DOHH2 (cell line): ENCODE measurements at regions not wholly inside any gene's neighbourhood (a gene's known extent, or its start where the extent isn't known, plus 50 kb on each side); places are given as distances from the start of the nearest gene placed in this dataset.

Experiments
- H3F3A ChIP-seq: fragments of 200-600 bp; sonication (generic), shearing (Covaris generic); 2 replicates; pipeline ENCODE4 v1.6.0; 2016; ENCODE audit warnings: antibody characterized with exemption, mild to moderate bottlenecking; ENCODE audit not compliant: control insufficient read depth, insufficient read depth
- H3K27ac ChIP-seq: fragments of 200-600 bp; sonication (generic); 2 replicates; pipeline ENCODE4 v1.5.1; 2014; ENCODE audit warnings: low read depth, mild to moderate bottlenecking, low read length, moderate library complexity
- H3K27me3 ChIP-seq: fragments of 200-600 bp; sonication (generic); 2 replicates; pipeline ENCODE4 v1.6.1; 2014; ENCODE audit warnings: mild to moderate bottlenecking, low read length, mixed read lengths; ENCODE audit not compliant: control insufficient read depth
- H3K36me3 ChIP-seq: fragments of 200-600 bp; sonication (generic); 2 replicates; pipeline ENCODE4 v1.6.1; 2014; ENCODE audit warnings: mild to moderate bottlenecking, low read length, moderate library complexity, mixed read lengths; ENCODE audit not compliant: control insufficient read depth
- H3K4me1 ChIP-seq: fragments of 200-600 bp; sonication (generic); 2 replicates; pipeline ENCODE4 v1.6.1; 2014; ENCODE audit warnings: mild to moderate bottlenecking, low read length, mixed read lengths; ENCODE audit not compliant: control insufficient read depth
- H3K4me2 ChIP-seq: fragments of 200-600 bp; sonication (generic); 2 replicates; pipeline ENCODE4 v1.6.0; 2014; ENCODE audit warnings: mild to moderate bottlenecking, low read length, moderate library complexity
- H3K4me3 ChIP-seq: fragments of 200-600 bp; sonication (generic); 2 replicates; pipeline ENCODE4 v1.5.1; 2014; ENCODE audit warnings: mild to moderate bottlenecking, low read length, mixed read lengths
- H3K79me2 ChIP-seq: fragments of 200-600 bp; sonication (generic); 2 replicates; pipeline ENCODE4 v1.6.1; 2014; ENCODE audit warnings: mild to moderate bottlenecking, low read length, mixed read lengths; ENCODE audit not compliant: control insufficient read depth
- H3K9me2 ChIP-seq: fragments of 200-600 bp; sonication (generic); replicated peaks from 2 replicates; pipeline ENCODE4 v1.6.1; 2014; ENCODE audit warnings: mild to moderate bottlenecking, low read length, mixed read lengths; ENCODE audit not compliant: control insufficient read depth
- H3K9me3 ChIP-seq: fragments of 200-600 bp; sonication (generic); 2 replicates; pipeline ENCODE4 v1.6.1; 2014; ENCODE audit warnings: antibody characterized with exemption, low read length, mixed read lengths; ENCODE audit not compliant: control insufficient read depth, insufficient read depth
- H4K20me1 ChIP-seq: fragments of 200-600 bp; sonication (generic); 2 replicates; pipeline ENCODE4 v1.6.0; 2014; ENCODE audit warnings: low read depth, mild to moderate bottlenecking, antibody characterized with exemption, low read length, moderate library complexity; ENCODE audit not compliant: control insufficient read depth, insufficient read depth
- EZH2phosphoT487 ChIP-seq: fragments of 200-600 bp; sonication (generic); IDR thresholded peaks from 2 replicates; pipeline ENCODE4 v1.6.1; 2017; ENCODE audit warnings: borderline replicate concordance, mild to moderate bottlenecking, antibody characterized with exemption, low read length, moderate library complexity, mixed read lengths
- TF ChIP-seq, protein P1 (sequence below): fragments of 200-600 bp; sonication (generic); IDR thresholded peaks from one replicate; pipeline ENCODE4 v1.5.1; 2014; ENCODE audit warnings: antibody characterized with exemption, mild to moderate bottlenecking, low read depth, low read length; ENCODE audit not compliant: poor library complexity, severe bottlenecking

DNA sequence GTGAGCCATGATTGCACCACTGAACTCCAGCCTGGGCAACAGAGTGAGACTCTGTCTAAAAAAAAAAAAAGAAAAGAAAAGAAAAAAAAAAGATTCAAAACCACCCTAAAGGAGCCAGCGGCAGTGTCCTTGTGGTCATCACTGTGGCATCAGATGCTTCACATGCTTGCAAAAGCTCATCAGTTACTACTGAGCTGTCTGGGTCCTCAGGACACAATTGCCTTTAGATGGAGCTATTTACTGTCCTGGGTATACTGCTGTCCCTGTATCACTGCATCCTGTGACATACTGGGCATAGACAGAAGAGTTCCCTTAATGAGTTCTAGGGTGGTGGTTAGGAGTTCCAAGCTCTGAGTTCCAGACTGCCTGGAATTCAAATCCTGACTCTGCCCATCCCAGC, 85.8 kb downstream of the LINGO1 start:
- no peak overlapping the region for H3K27ac ChIP-seq
- no peaks in the 10 kb centered on the region for H4K20me1 ChIP-seq
- H3K9me2 ChIP-seq, result no peaks in the 10 kb centered on the region
- H3K4me1 ChIP-seq, result peaks cover 15% of the 10 kb centered on the region
- no peak overlapping the region for H3K4me3 ChIP-seq
- no peaks in the 10 kb centered on the region for H3F3A ChIP-seq
- H3K79me2 ChIP-seq, result no peaks in the 10 kb centered on the region
- no peak for TF ChIP-seq EZH2phosphoT487
- TF ChIP-seq, protein P1, sequence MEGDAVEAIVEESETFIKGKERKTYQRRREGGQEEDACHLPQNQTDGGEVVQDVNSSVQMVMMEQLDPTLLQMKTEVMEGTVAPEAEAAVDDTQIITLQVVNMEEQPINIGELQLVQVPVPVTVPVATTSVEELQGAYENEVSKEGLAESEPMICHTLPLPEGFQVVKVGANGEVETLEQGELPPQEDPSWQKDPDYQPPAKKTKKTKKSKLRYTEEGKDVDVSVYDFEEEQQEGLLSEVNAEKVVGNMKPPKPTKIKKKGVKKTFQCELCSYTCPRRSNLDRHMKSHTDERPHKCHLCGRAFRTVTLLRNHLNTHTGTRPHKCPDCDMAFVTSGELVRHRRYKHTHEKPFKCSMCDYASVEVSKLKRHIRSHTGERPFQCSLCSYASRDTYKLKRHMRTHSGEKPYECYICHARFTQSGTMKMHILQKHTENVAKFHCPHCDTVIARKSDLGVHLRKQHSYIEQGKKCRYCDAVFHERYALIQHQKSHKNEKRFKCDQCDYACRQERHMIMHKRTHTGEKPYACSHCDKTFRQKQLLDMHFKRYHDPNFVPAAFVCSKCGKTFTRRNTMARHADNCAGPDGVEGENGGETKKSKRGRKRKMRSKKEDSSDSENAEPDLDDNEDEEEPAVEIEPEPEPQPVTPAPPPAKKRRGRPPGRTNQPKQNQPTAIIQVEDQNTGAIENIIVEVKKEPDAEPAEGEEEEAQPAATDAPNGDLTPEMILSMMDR, result no peak
- no peaks in the 10 kb centered on the region for H3K36me3 ChIP-seq
- peaks cover 4% of the 10 kb centered on the region; the same call in 1 of the 2 replicates for H3K9me3 ChIP-seq
- peaks cover 5% of the 10 kb centered on the region for H3K27me3 ChIP-seq
- H3K4me2 ChIP-seq, result no peak overlapping the region

DNA sequence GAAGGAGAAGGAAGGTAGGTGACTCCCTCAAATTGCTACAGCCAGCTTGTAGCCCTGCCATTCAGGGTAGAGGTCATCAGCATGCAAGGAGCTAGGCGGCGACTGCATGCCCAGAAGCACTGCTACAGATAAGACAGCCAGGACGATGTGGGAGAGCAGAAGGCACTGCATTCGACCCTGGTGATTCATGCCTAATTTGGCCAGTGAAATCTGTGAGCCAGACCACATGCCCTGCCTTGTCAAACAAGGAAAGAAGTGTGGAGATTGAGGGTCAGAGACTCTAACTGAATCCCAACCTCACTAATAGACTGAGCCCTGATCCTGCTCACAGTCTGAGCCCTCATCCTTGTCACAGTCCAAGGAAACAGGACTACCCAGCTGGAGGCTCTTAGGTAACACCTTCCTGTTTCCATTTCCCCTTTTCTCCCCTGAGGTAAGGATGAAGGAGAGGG, 86.6 kb downstream of the LINGO1 start:
- peaks cover 4% of the 10 kb centered on the region; the same call in 1 of the 2 replicates for H3K9me3 ChIP-seq
- no peak overlapping the region for H3K4me3 ChIP-seq
- no peaks in the 10 kb centered on the region for H3F3A ChIP-seq
- no peak overlapping the region for H3K27ac ChIP-seq
- peaks cover 15% of the 10 kb centered on the region for H3K4me1 ChIP-seq
- H3K79me2 ChIP-seq, result no peaks in the 10 kb centered on the region
- no peaks in the 10 kb centered on the region for H4K20me1 ChIP-seq
- no peak overlapping the region for H3K4me2 ChIP-seq
- peaks cover 5% of the 10 kb centered on the region for H3K27me3 ChIP-seq
- no peaks in the 10 kb centered on the region for H3K36me3 ChIP-seq
- no peak for TF ChIP-seq EZH2phosphoT487
- TF ChIP-seq, protein P1, result no peak
- no peaks in the 10 kb centered on the region for H3K9me2 ChIP-seq

DNA sequence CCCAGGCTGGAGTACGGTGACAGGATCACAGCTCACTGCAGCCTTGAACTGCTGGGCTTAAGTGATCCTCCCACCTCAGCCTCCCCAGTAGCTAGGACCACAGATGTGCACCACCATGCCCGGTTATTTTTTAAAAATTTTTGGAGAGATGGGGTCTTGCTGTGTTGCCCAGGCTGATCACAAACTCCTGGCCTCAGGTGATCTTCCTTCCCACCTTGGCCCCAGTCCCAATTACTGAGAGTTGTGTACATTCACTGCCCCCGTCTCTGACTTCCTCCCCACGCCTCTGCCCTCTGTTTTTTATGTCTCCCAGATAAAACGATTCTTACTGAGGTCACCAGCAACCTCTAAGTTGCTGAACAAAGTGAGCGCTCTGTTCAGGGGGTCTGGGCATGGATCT, 87.7 kb downstream of the LINGO1 start:
- no peak overlapping the region for H3K27ac ChIP-seq
- peaks cover 4% of the 10 kb centered on the region; the same call in 1 of the 2 replicates for H3K9me3 ChIP-seq
- H3F3A ChIP-seq, result no peaks in the 10 kb centered on the region
- TF ChIP-seq, protein P1, result no peak
- no peak for TF ChIP-seq EZH2phosphoT487
- no peak overlapping the region for H3K4me3 ChIP-seq
- no peaks in the 10 kb centered on the region for H3K9me2 ChIP-seq
- H3K79me2 ChIP-seq, result no peaks in the 10 kb centered on the region
- no peak overlapping the region for H3K4me2 ChIP-seq
- no peaks in the 10 kb centered on the region for H4K20me1 ChIP-seq
- H3K27me3 ChIP-seq, result peaks cover 5% of the 10 kb centered on the region
- peaks cover 21% of the 10 kb centered on the region for H3K4me1 ChIP-seq
- no peaks in the 10 kb centered on the region for H3K36me3 ChIP-seq

DNA sequence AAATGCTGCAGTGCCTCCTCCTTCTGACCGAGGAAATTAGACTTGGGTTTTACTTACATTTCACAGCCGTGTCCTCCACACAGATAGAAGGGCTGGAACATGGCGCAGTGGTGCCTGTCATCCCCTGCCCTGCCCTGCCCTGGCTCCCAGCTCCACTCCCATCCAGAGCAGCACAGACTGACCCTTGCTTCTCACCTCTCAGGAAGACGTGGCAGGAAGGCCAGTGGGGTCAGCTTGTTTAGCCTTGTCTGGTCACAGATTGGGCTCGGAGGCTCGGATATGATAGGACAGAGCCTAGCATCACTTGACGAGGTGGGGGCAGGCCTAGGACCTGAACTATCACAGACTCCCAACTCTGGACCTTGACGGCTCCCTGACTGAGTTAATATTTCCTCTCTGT, 88.5 kb downstream of the LINGO1 start:
- Histone ChIP-seq H3K9me2 (no peaks in the 10 kb centered on the region), H3K9me3 (peaks cover 4% of the 10 kb centered on the region; the same call in 1 of the 2 replicates), H3K4me1 (peaks cover 22% of the 10 kb centered on the region), H3K27me3 (peaks cover 5% of the 10 kb centered on the region), H3K27ac (no peak overlapping the region), H3F3A (no peaks in the 10 kb centered on the region), H3K4me2 (no peak overlapping the region), H4K20me1 (no peaks in the 10 kb centered on the region), H3K4me3 (no peak overlapping the region), H3K79me2 (no peaks in the 10 kb centered on the region), H3K36me3 (no peaks in the 10 kb centered on the region)
- TF ChIP-seq, protein P1, result no peak
- TF ChIP-seq EZH2phosphoT487, result no peak
